HepG2 (cell line): ENCODE measurements at regions not wholly inside any gene's neighbourhood (a gene's known extent, or its start where the extent isn't known, plus 50 kb on each side); places are given as distances from the start of the nearest gene placed in this dataset.

Experiments used
- ATAC-seq: fragments of 200-7000 bp; cut with Tn5 transposase; 3 replicates; pipeline ENCODE4 v1.9.1; 2020; ENCODE audit warnings: mild to moderate bottlenecking, moderate library complexity
- BruUV-seq: library from RNA; stranded (reverse); fragments of 400-500 nt; replicated peaks from 2 replicates; lab custom pipeline; 2021; lab: Mats Ljungman, UMichigan
- CTCF ChIA-PET: fragments of 300-600 bp; formaldehyde crosslinking; extraction: SDS; loops from one replicate; lab custom pipeline; 2021; ENCODE audit warnings: low total read pairs, inconsistent platforms, low intra/inter-chr PET ratio; lab: Yijun Ruan, JAX
- POLR2A ChIA-PET: fragments of 350-600 bp; sonication (Branson Sonifier 250); formaldehyde crosslinking; loops from one replicate; lab custom pipeline; 2020; ENCODE audit warnings: antibody characterized with exemption, inconsistent platforms; lab: Yijun Ruan, JAX
- DNase-seq: peaks from one replicate; pipeline ENCODE4 v3.0.0-alpha.2; 2015; ENCODE audit warnings: low spot score
- FAIRE-seq: peaks from 3 replicates; lab custom pipeline; 2011; peaks lifted over from hg19 to GRCh38; lab: Jason Lieb, UNC
- H2AFZ ChIP-seq: one replicate; pipeline ENCODE4 v1.6.1; 2011; ENCODE audit warnings: low read length, inconsistent platforms
- H3K27ac ChIP-seq: fragments of 300-600 bp; 3 replicates; pipeline ENCODE4 v1.8.0; 2011; ENCODE audit warnings: mixed run types, mild to moderate bottlenecking, mixed read lengths, low read length, inconsistent platforms; ENCODE audit not compliant: insufficient read depth; ENCODE audit errors: extremely low read length
- H3K27me3 ChIP-seq, 2 experiments: fragments of 200-600 bp in 1 of 2; 2 replicates in 1 of 2; 3 replicates in 1 of 2; pipeline versions ENCODE4 v1.6.0 to v1.8.0; 2011; ENCODE audit warnings: low read length in 2 of 2, mild to moderate bottlenecking in 2 of 2, moderate library complexity in 2 of 2, inconsistent platforms in 1 of 2; ENCODE audit not compliant: insufficient read depth in 2 of 2, control insufficient read depth in 1 of 2
- H3K36me3 ChIP-seq, 2 experiments: fragments of 200-600 bp in 1 of 2; replicated peaks in 1 of 2; 2 replicates in 1 of 2; 3 replicates in 1 of 2; pipeline versions ENCODE4 v1.5.1 to v1.8.0; 2011; ENCODE audit warnings: low read length in 2 of 2, inconsistent platforms in 1 of 2; ENCODE audit not compliant: insufficient read depth in 2 of 2, control insufficient read depth in 1 of 2
- H3K4me1 ChIP-seq: 2 replicates; pipeline ENCODE4 v1.5.1; 2012; ENCODE audit warnings: low read length, inconsistent platforms; ENCODE audit not compliant: insufficient read depth
- H3K4me2 ChIP-seq: 2 replicates; pipeline ENCODE4 v1.6.0; 2011; ENCODE audit warnings: low read depth, low read length, inconsistent platforms
- H3K4me3 ChIP-seq, 3 experiments: fragments of 200-600 bp in 1 of 3; sonication (generic), shearing (Covaris generic) in 1 of 3; replicated peaks in 1 of 3; 2 replicates each; pipeline ENCODE4 v1.5.1; 2011 to 2016; ENCODE audit warnings: low read length in 3 of 3, inconsistent platforms in 2 of 3, low read depth in 2 of 3, mild to moderate bottlenecking in 2 of 3, control low read depth in 1 of 3, mixed read lengths in 1 of 3; ENCODE audit not compliant: insufficient read depth in 1 of 3
- H3K79me2 ChIP-seq: one replicate; pipeline ENCODE4 v1.6.1; 2011; ENCODE audit warnings: low read length, inconsistent platforms; ENCODE audit not compliant: insufficient read depth
- H3K9ac ChIP-seq: 2 replicates; pipeline ENCODE4 v1.6.0; 2011; ENCODE audit warnings: mild to moderate bottlenecking, low read depth, low read length, inconsistent platforms; ENCODE audit not compliant: insufficient read depth
- H3K9me3 ChIP-seq: 2 replicates; pipeline ENCODE4 v1.5.1; 2012; ENCODE audit warnings: mild to moderate bottlenecking, low read length
- H4K20me1 ChIP-seq: 2 replicates; pipeline ENCODE4 v1.6.0; 2011; ENCODE audit warnings: inconsistent platforms, mild to moderate bottlenecking, low read length, moderate library complexity; ENCODE audit not compliant: insufficient read depth
- MYC ChIP-seq: sonication (generic); formaldehyde crosslinking; IDR thresholded peaks from 2 replicates; pipeline ENCODE4 v1.9.0; 2021; ENCODE audit warnings: missing genetic modification reagents, borderline replicate concordance
- NRL ChIP-seq: sonication (generic); formaldehyde crosslinking; IDR thresholded peaks from 2 replicates; pipeline ENCODE4 v1.5.0; 2020; ENCODE audit warnings: missing genetic modification reagents, mild to moderate bottlenecking, moderate library complexity, borderline replicate concordance
- RERE ChIP-seq: IDR thresholded peaks from 2 replicates; pipeline ENCODE4 v1.6.1; 2016; ENCODE audit warnings: low read depth, missing genetic modification reagents, missing compliant biosample characterization
- ZNF281 ChIP-seq: sonication (generic); formaldehyde crosslinking; IDR thresholded peaks from 2 replicates; pipeline ENCODE4 v1.4.0; 2020; ENCODE audit warnings: missing genetic modification reagents, borderline replicate concordance
- ZNF362 ChIP-seq: sonication (generic); formaldehyde crosslinking; IDR thresholded peaks from 2 replicates; pipeline ENCODE4 v1.4.0; 2020; ENCODE audit warnings: missing genetic modification reagents, mild to moderate bottlenecking, borderline replicate concordance
- ZNF609 ChIP-seq: sonication (generic); formaldehyde crosslinking; IDR thresholded peaks from 2 replicates; pipeline ENCODE4 v1.4.0; 2020; ENCODE audit warnings: mild to moderate bottlenecking, missing genetic modification reagents, borderline replicate concordance
- ZNF674 ChIP-seq: sonication (generic); formaldehyde crosslinking; IDR thresholded peaks from 2 replicates; pipeline ENCODE4 v1.5.0; 2020; ENCODE audit warnings: low read depth, mild to moderate bottlenecking, missing genetic modification reagents
- ZNF780A ChIP-seq: sonication (generic); formaldehyde crosslinking; IDR thresholded peaks from 2 replicates; pipeline ENCODE4 v1.8.0; 2022; ENCODE audit warnings: mild to moderate bottlenecking, missing genetic modification reagents, moderate library complexity
- ZNF891 ChIP-seq: sonication (generic); formaldehyde crosslinking; IDR thresholded peaks from 2 replicates; pipeline ENCODE4 v1.5.0; 2020; ENCODE audit warnings: mild to moderate bottlenecking, missing genetic modification reagents
- WGBS: methylation state at CpG from one replicate; pipeline ENCODE4 v1.1.6; 2017; ENCODE audit warnings: low lambda C conversion rate; 5-methylcytosine and 5-hydroxymethylcytosine counted together
- in situ Hi-C: cut with HindIII; loops from 2 replicates; pipeline ENCODE4 v1.10.0; 2017; ENCODE audit warnings: low pct_unique_long_range_greater_than_20kb; ENCODE audit not compliant: extremely low pct_ligation_motif_present
- intact Hi-C: fragments of 100-400 bp; cut with micrococcal nuclease; formaldehyde crosslinking; loops from one replicate; pipeline ENCODE4 v1.10.0; 2022; ENCODE audit not compliant: unreplicated experiment

- Histone ChIP-seq H4K20me1 (no peaks in the 10 kb centered on the region), H3K27ac (no peak overlapping the region), H3K4me1 (no peaks in the 10 kb centered on the region), H3K27me3 (no peaks in the 10 kb centered on the region), H3K9me3 (no peaks in the 10 kb centered on the region), H3K79me2 (no peaks in the 10 kb centered on the region), H3K36me3 (no peaks in the 10 kb centered on the region), H3K4me2 (no peak overlapping the region), H3K4me3 (no peak overlapping the region), H3K9ac (no peak overlapping the region), H2AFZ (no peak overlapping the region)
- CTCF ChIA-PET: no interaction called here
- ATAC-seq: no peak
- 17% methylated on average over 2 of the region's 2 CpGs for WGBS
- no peak for FAIRE-seq
- in situ Hi-C loops (no loop called here), intact Hi-C loops (no loop called here)
- no peak for DNase-seq
- no TSS peak for BruUV-seq
- POLR2A ChIA-PET: no interaction called here
- TF ChIP-seq ZNF281 (no peak), ZNF674 (CRISPR knock-in tag) (no peak), RERE (CRISPR knock-in tag) (no peak), NRL (CRISPR knock-in tag) (no peak), ZNF780A (no peak), ZNF891 (CRISPR knock-in tag) (no peak), ZNF609 (CRISPR knock-in tag) (no peak), ZNF362 (no peak), MYC (no peak)
Observed at GRCh38 chr2:17245906-17246305, 272.3 kb downstream of the RAD51AP2 start.
